ENCODE measurements at regions not wholly inside any gene's neighbourhood (a gene's known extent, or its start where the extent isn't known, plus 50 kb on each side); places are given as distances from the start of the nearest gene placed in this dataset.

- no peak for TF ChIP-seq RNF2 (IDR thresholded peaks at IDR 0.05; ENCODE audit: borderline replicate concordance, low read depth, low read length, missing control alignments, poor library complexity, severe bottlenecking)
- no peak for TF ChIP-seq POLR2A (IDR thresholded peaks at IDR 0.05; ENCODE audit: control extremely low read depth in 1 of 2, low read depth in 2 of 2, low read length in 2 of 2)
Measured at GRCh38 chr10:6353526-6353925, 150.8 kb downstream of the PFKFB3 start (continued).

Data from H1 (cell line).